ENCODE measurements at regions not wholly inside any gene's neighbourhood (a gene's known extent, or its start where the extent isn't known, plus 50 kb on each side); places are given as distances from the start of the nearest gene placed in this dataset.

GRCh38 chr9:84136119-84136868 is 155.7 kb downstream of the RMI1 start:
- no peak for DNase-seq

GRCh38 chr9:84137968-84138367 is 157.4 kb downstream of the RMI1 start:
- DNase-seq, result no peak

GRCh38 chr9:84138541-84138940 is 157.9 kb downstream of the RMI1 start:
- no peak for DNase-seq

- DNase-seq, result no peak
Observed at GRCh38 chr9:84139296-84140070, 158.9 kb downstream of the RMI1 start.

GRCh38 chr9:84140535-84141101 is 160.0 kb downstream of the RMI1 start:
- peak; percentile 8 for DNase-seq

- DNase-seq, result no peak
Observed at GRCh38 chr9:84141741-84142370, 161.3 kb downstream of the RMI1 start.

GRCh38 chr9:84145031-84145430 is 164.4 kb downstream of the RMI1 start:
- no peak for DNase-seq

GRCh38 chr9:84145780-84146179 is 165.2 kb downstream of the RMI1 start:
- DNase-seq, result no peak

GRCh38 chr9:84146893-84147710 is 166.5 kb downstream of the RMI1 start:
- no peak for DNase-seq

- no peak for DNase-seq
Observed at GRCh38 chr9:84151236-84151635, 170.6 kb downstream of the RMI1 start.

- DNase-seq, result no peak
Observed at GRCh38 chr9:84151640-84152039, 171.0 kb downstream of the RMI1 start.

- DNase-seq, result no peak
Observed at GRCh38 chr9:84152204-84152603, 171.6 kb downstream of the RMI1 start.

- no peak for DNase-seq
Observed at GRCh38 chr9:84153885-84154284, 173.3 kb downstream of the RMI1 start.

GRCh38 chr9:84154320-84154719 is 173.7 kb downstream of the RMI1 start:
- no peak for DNase-seq

GRCh38 chr9:84163052-84163650 is 177.4 kb downstream of the SLC28A3 start:
- no peak for DNase-seq

GRCh38 chr9:84166891-84167290 is 173.7 kb downstream of the SLC28A3 start:
- DNase-seq, result no peak

GRCh38 chr9:84169240-84169639 is 171.3 kb downstream of the SLC28A3 start:
- DNase-seq, result no peak

GRCh38 chr9:84170521-84171141 is 169.9 kb downstream of the SLC28A3 start:
- no peak for DNase-seq

- DNase-seq, result no peak
Observed at GRCh38 chr9:84173961-84174360, 166.6 kb downstream of the SLC28A3 start.

- no peak for DNase-seq
Observed at GRCh38 chr9:84174486-84174885, 166.1 kb downstream of the SLC28A3 start.

GRCh38 chr9:84177407-84177806 is 163.2 kb downstream of the SLC28A3 start:
- DNase-seq, result no peak

- DNase-seq, result no peak
Observed at GRCh38 chr9:84179531-84179930, 161.0 kb downstream of the SLC28A3 start.
